HepG2 (cell line): ENCODE measurements at regions not wholly inside any gene's neighbourhood (a gene's known extent, or its start where the extent isn't known, plus 50 kb on each side); places are given as distances from the start of the nearest gene placed in this dataset.
"Not testable (repeated sequence)": the region's sequence is repeated elsewhere in the genome, so short reads cannot be mapped to it uniquely, and the experiment has no call there.

Experiments
- ARNT ChIP-seq: fragments of 450-650 bp; IDR thresholded peaks from 2 replicates; pipeline ENCODE4 v1.6.1; 2017
- GZF1 ChIP-seq: sonication (generic); formaldehyde crosslinking; IDR thresholded peaks from 2 replicates; pipeline ENCODE4 v1.5.1; 2020; ENCODE audit warnings: mild to moderate bottlenecking, missing genetic modification reagents
- NCOA1 ChIP-seq: sonication (generic); formaldehyde crosslinking; IDR thresholded peaks from 2 replicates; pipeline ENCODE4 v1.9.0; 2021; ENCODE audit warnings: missing genetic modification reagents
- RELA ChIP-seq: sonication (generic); formaldehyde crosslinking; IDR thresholded peaks from 2 replicates; pipeline ENCODE4 v1.4.0; 2020; ENCODE audit warnings: missing genetic modification reagents
- ZNF317 ChIP-seq: sonication (generic); formaldehyde crosslinking; IDR thresholded peaks from 2 replicates; pipeline ENCODE4 v1.5.0; 2020; ENCODE audit warnings: mild to moderate bottlenecking, missing genetic modification reagents
- TF ChIP-seq, protein P1 (sequence below): sonication (generic); formaldehyde crosslinking; IDR thresholded peaks from 2 replicates; pipeline ENCODE4 v1.8.0; 2022; ENCODE audit warnings: low read depth, missing genetic modification reagents
- TF ChIP-seq, protein P2 (sequence below): sonication (generic); formaldehyde crosslinking; IDR thresholded peaks from 2 replicates; pipeline ENCODE4 v1.8.0; 2022; ENCODE audit warnings: mild to moderate bottlenecking, missing genetic modification reagents; ENCODE audit not compliant: insufficient replicate concordance

DNA sequence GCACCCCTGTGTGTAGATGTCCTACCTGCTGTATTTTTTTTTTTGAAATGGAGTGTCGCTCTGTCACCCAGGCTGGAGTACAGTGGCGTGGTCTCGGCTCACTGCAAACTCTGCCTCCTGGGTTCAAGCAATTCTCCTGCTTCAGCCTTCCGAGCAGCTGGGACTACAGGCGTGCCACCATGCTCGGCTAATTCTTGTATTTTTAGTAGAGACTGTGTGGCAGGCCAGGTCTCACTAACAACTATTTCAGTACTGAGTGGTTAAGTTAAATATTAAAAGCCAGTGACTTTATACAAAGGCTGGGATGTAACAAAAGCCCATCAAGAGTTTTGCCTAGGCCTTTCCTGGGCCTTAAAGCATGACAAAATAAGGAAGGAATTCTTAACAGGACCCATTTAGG, 255.3 kb upstream of the C2CD4B start:
- TF ChIP-seq ZNF317; RELA (CRISPR knock-in tag); NCOA1 (CRISPR knock-in tag); ARNT; GZF1: not testable (repeated sequence)
- TF ChIP-seq, protein P1, sequence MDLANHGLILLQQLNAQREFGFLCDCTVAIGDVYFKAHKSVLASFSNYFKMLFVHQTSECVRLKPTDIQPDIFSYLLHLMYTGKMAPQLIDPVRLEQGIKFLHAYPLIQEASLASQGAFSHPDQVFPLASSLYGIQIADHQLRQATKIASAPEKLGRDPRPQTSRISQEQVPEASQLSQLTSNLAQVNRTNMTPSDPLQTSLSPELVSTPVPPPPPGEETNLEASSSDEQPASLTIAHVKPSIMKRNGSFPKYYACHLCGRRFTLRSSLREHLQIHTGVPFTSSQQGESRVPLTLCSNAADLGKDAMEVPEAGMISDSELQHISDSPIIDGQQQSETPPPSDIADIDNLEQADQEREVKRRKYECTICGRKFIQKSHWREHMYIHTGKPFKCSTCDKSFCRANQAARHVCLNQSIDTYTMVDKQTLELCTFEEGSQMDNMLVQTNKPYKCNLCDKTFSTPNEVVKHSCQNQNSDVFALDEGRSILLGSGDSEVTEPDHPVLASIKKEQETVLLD (CRISPR knock-in tag): not testable (repeated sequence)
- TF ChIP-seq, protein P2, sequence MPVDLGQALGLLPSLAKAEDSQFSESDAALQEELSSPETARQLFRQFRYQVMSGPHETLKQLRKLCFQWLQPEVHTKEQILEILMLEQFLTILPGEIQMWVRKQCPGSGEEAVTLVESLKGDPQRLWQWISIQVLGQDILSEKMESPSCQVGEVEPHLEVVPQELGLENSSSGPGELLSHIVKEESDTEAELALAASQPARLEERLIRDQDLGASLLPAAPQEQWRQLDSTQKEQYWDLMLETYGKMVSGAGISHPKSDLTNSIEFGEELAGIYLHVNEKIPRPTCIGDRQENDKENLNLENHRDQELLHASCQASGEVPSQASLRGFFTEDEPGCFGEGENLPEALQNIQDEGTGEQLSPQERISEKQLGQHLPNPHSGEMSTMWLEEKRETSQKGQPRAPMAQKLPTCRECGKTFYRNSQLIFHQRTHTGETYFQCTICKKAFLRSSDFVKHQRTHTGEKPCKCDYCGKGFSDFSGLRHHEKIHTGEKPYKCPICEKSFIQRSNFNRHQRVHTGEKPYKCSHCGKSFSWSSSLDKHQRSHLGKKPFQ (CRISPR knock-in tag): not testable (repeated sequence)
